ENCODE measurements at regions not wholly inside any gene's neighbourhood (a gene's known extent, or its start where the extent isn't known, plus 50 kb on each side); places are given as distances from the start of the nearest gene placed in this dataset.
A peak's percentile ranks its signal among the peaks of the same experiment; 100 is the strongest.

- H3K9me3 ChIP-seq (ENCODE audit: control insufficient read depth in 2 of 2, low read length in 2 of 2) = no peaks in the 10 kb centered on the region
- H3K27ac ChIP-seq (ENCODE audit: insufficient read depth, low read length, poor library complexity, severe bottlenecking) = no peak overlapping the region
- H3K27me3 ChIP-seq (ENCODE audit: control insufficient read depth, insufficient read depth, low read length) = peaks cover 2% of the 10 kb centered on the region
- H3K9me3 Mint-ChIP-seq = peaks cover 0 to 6% (median 0%) of the 10 kb centered on the region in 7 donors
- no peak overlapping the region for H3K4me3 ChIP-seq (ENCODE audit: low read depth, low read length)
- H3K36me3 ChIP-seq (ENCODE audit: control insufficient read depth, insufficient read depth, low read length) = no peaks in the 10 kb centered on the region
- H3K4me3 Mint-ChIP-seq = no peak overlapping the region
- H3K27me3 Mint-ChIP-seq = peaks cover 10% of the 10 kb centered on the region
- H3K27ac Mint-ChIP-seq = no peak overlapping the region
- ATAC-seq (ENCODE audit: low read depth in 2 of 2) (no peak), DNase-seq (no peak)
- H3K4me1 Mint-ChIP-seq = peaks cover 0 to 5% (median 0%) of the 10 kb centered on the region in 4 donors
- no peaks in the 10 kb centered on the region for H3K36me3 Mint-ChIP-seq
- H3K4me1 ChIP-seq (ENCODE audit: control insufficient read depth, insufficient read depth, low read length, poor library complexity, severe bottlenecking) = no peaks in the 10 kb centered on the region
Observed at GRCh38 chr13:73631411-73631810, 502.8 kb downstream of the KLF12 start.

GRCh38 chr13:73625562-73626339 lies 508.5 kb downstream of the KLF12 start:
- H3K4me1 Mint-ChIP-seq = peaks cover 7 to 37% (median 19%) of the 10 kb centered on the region in 4 donors
- Histone ChIP-seq H3K27ac (ENCODE audit: insufficient read depth, low read length, poor library complexity, severe bottlenecking) (no peak overlapping the region), H3K9me3 (ENCODE audit: control insufficient read depth in 2 of 2, low read length in 2 of 2) (no peaks in the 10 kb centered on the region), H3K4me3 (ENCODE audit: low read depth, low read length) (peak overlapping the region; percentile 2), H3K36me3 (ENCODE audit: control insufficient read depth, insufficient read depth, low read length) (no peaks in the 10 kb centered on the region), H3K27me3 (ENCODE audit: control insufficient read depth, insufficient read depth, low read length) (no peaks in the 10 kb centered on the region), H3K4me1 (ENCODE audit: control insufficient read depth, insufficient read depth, low read length, poor library complexity, severe bottlenecking) (peaks cover 19% of the 10 kb centered on the region)
- H3K27me3 Mint-ChIP-seq = peaks cover 4% of the 10 kb centered on the region
- DNase-seq (peak in 2 of 3 donors; percentile 30 to 87), ATAC-seq (ENCODE audit: low read depth in 2 of 2) (peak; percentile 87 to 92)
- peak overlapping the region in 1 of 4 donors; percentile 50 for H3K4me3 Mint-ChIP-seq
- peaks cover 0 to 2% (median 0%) of the 10 kb centered on the region in 7 donors for H3K9me3 Mint-ChIP-seq
- peak overlapping the region in 2 of 3 donors; percentile 39 to 62 for H3K27ac Mint-ChIP-seq
- H3K36me3 Mint-ChIP-seq = no peaks in the 10 kb centered on the region

GRCh38 chr13:73623281-73623680 lies 510.9 kb downstream of the KLF12 start:
- Histone ChIP-seq H3K4me1 (ENCODE audit: control insufficient read depth, insufficient read depth, low read length, poor library complexity, severe bottlenecking) (peaks cover 19% of the 10 kb centered on the region), H3K27ac (ENCODE audit: insufficient read depth, low read length, poor library complexity, severe bottlenecking) (no peak overlapping the region), H3K9me3 (ENCODE audit: control insufficient read depth in 2 of 2, low read length in 2 of 2) (no peaks in the 10 kb centered on the region), H3K36me3 (ENCODE audit: control insufficient read depth, insufficient read depth, low read length) (no peaks in the 10 kb centered on the region), H3K4me3 (ENCODE audit: low read depth, low read length) (no peak overlapping the region), H3K27me3 (ENCODE audit: control insufficient read depth, insufficient read depth, low read length) (peaks cover 2% of the 10 kb centered on the region)
- Mint-ChIP-seq H3K9me3 (no peaks in the 10 kb centered on the region), H3K36me3 (no peaks in the 10 kb centered on the region), H3K27me3 (peaks cover 8% of the 10 kb centered on the region), H3K4me1 (peaks cover 7 to 38% (median 19%) of the 10 kb centered on the region in 4 donors), H3K27ac (no peak overlapping the region), H3K4me3 (no peak overlapping the region)
- no peak for DNase-seq
- ATAC-seq (ENCODE audit: low read depth in 2 of 2) = no peak

- Histone ChIP-seq H3K4me3 (ENCODE audit: low read depth, low read length) (peak overlapping the region; percentile 11), H3K27ac (ENCODE audit: insufficient read depth, low read length, poor library complexity, severe bottlenecking) (no peak overlapping the region), H3K9me3 (ENCODE audit: control insufficient read depth in 2 of 2, low read length in 2 of 2) (no peaks in the 10 kb centered on the region), H3K27me3 (ENCODE audit: control insufficient read depth, insufficient read depth, low read length) (peaks cover 2% of the 10 kb centered on the region), H3K36me3 (ENCODE audit: control insufficient read depth, insufficient read depth, low read length) (no peaks in the 10 kb centered on the region), H3K4me1 (ENCODE audit: control insufficient read depth, insufficient read depth, low read length, poor library complexity, severe bottlenecking) (peaks cover 19% of the 10 kb centered on the region)
- Mint-ChIP-seq H3K27ac (no peak overlapping the region), H3K4me1 (peaks cover 7 to 38% (median 19%) of the 10 kb centered on the region in 4 donors), H3K4me3 (no peak overlapping the region), H3K36me3 (no peaks in the 10 kb centered on the region), H3K9me3 (no peaks in the 10 kb centered on the region), H3K27me3 (peaks cover 8% of the 10 kb centered on the region)
- ATAC-seq (ENCODE audit: low read depth in 2 of 2) = no peak
- DNase-seq = no peak
Observed at GRCh38 chr13:73622381-73622780, 511.8 kb downstream of the KLF12 start.

- H3K27me3 Mint-ChIP-seq = peaks cover 5% of the 10 kb centered on the region
- no peak overlapping the region for H3K27ac Mint-ChIP-seq
- peaks cover 0 to 16% (median 6%) of the 10 kb centered on the region in 4 donors for H3K4me1 Mint-ChIP-seq
- H3K9me3 ChIP-seq (ENCODE audit: control insufficient read depth in 2 of 2, low read length in 2 of 2) = no peaks in the 10 kb centered on the region
- no peak for ATAC-seq (ENCODE audit: low read depth in 2 of 2)
- no peak overlapping the region for H3K4me3 ChIP-seq (ENCODE audit: low read depth, low read length)
- no peaks in the 10 kb centered on the region for H3K36me3 Mint-ChIP-seq
- H3K9me3 Mint-ChIP-seq = peaks cover 0 to 1% (median 0%) of the 10 kb centered on the region in 7 donors
- H3K4me3 Mint-ChIP-seq = no peak overlapping the region
- H3K27ac ChIP-seq (ENCODE audit: insufficient read depth, low read length, poor library complexity, severe bottlenecking) = no peak overlapping the region
- H3K4me1 ChIP-seq (ENCODE audit: control insufficient read depth, insufficient read depth, low read length, poor library complexity, severe bottlenecking) = peaks cover 4% of the 10 kb centered on the region
- no peak for DNase-seq
- peaks cover 2% of the 10 kb centered on the region for H3K27me3 ChIP-seq (ENCODE audit: control insufficient read depth, insufficient read depth, low read length)
- no peaks in the 10 kb centered on the region for H3K36me3 ChIP-seq (ENCODE audit: control insufficient read depth, insufficient read depth, low read length)
Observed at GRCh38 chr13:73618275-73618865, 515.8 kb downstream of the KLF12 start.

- peaks cover 0 to 3% (median 0%) of the 10 kb centered on the region in 7 donors for H3K9me3 Mint-ChIP-seq
- ATAC-seq (ENCODE audit: low read depth in 2 of 2) = no peak
- H3K27ac ChIP-seq (ENCODE audit: insufficient read depth, low read length, poor library complexity, severe bottlenecking) = no peak overlapping the region
Observed at GRCh38 chr13:73616861-73617260, 517.3 kb downstream of the KLF12 start.

GRCh38 chr13:73610799-73611592 lies 523.2 kb downstream of the KLF12 start:
- Histone ChIP-seq H3K27ac (ENCODE audit: insufficient read depth, low read length, poor library complexity, severe bottlenecking) (no peak overlapping the region), H3K4me3 (ENCODE audit: low read depth, low read length) (no peak overlapping the region), H3K36me3 (ENCODE audit: control insufficient read depth, insufficient read depth, low read length) (no peaks in the 10 kb centered on the region), H3K4me1 (ENCODE audit: control insufficient read depth, insufficient read depth, low read length, poor library complexity, severe bottlenecking) (no peaks in the 10 kb centered on the region), H3K27me3 (ENCODE audit: control insufficient read depth, insufficient read depth, low read length) (no peaks in the 10 kb centered on the region), H3K9me3 (ENCODE audit: control insufficient read depth in 2 of 2, low read length in 2 of 2) (no peaks in the 10 kb centered on the region)
- DNase-seq = no peak
- ATAC-seq (ENCODE audit: low read depth in 2 of 2) = no peak
- Mint-ChIP-seq H3K4me1 (peaks cover 0 to 6% (median under 1%) of the 10 kb centered on the region in 4 donors), H3K27ac (no peak overlapping the region), H3K9me3 (peaks cover 0 to 3% (median 0%) of the 10 kb centered on the region in 7 donors), H3K36me3 (no peaks in the 10 kb centered on the region), H3K4me3 (no peak overlapping the region), H3K27me3 (no peaks in the 10 kb centered on the region)

More at GRCh38 chr13:73616861-73617260, 517.3 kb downstream of the KLF12 start:
- no peaks in the 10 kb centered on the region for H3K36me3 Mint-ChIP-seq
- peaks cover 0 to 6% (median under 1%) of the 10 kb centered on the region in 4 donors for H3K4me1 Mint-ChIP-seq
- Histone ChIP-seq H3K27me3 (ENCODE audit: control insufficient read depth, insufficient read depth, low read length) (peaks cover 2% of the 10 kb centered on the region), H3K4me3 (ENCODE audit: low read depth, low read length) (no peak overlapping the region), H3K36me3 (ENCODE audit: control insufficient read depth, insufficient read depth, low read length) (no peaks in the 10 kb centered on the region), H3K4me1 (ENCODE audit: control insufficient read depth, insufficient read depth, low read length, poor library complexity, severe bottlenecking) (no peaks in the 10 kb centered on the region), H3K9me3 (ENCODE audit: control insufficient read depth in 2 of 2, low read length in 2 of 2) (no peaks in the 10 kb centered on the region)
- no peak for DNase-seq
- no peak overlapping the region for H3K27ac Mint-ChIP-seq
- peaks cover 5% of the 10 kb centered on the region for H3K27me3 Mint-ChIP-seq
- H3K4me3 Mint-ChIP-seq = no peak overlapping the region

Measured in CD4-positive, CD25-positive, alpha-beta regulatory T cell (primary cell).